ENCODE measurements at regions not wholly inside any gene's neighbourhood (a gene's known extent, or its start where the extent isn't known, plus 50 kb on each side); places are given as distances from the start of the nearest gene placed in this dataset.

DNA sequence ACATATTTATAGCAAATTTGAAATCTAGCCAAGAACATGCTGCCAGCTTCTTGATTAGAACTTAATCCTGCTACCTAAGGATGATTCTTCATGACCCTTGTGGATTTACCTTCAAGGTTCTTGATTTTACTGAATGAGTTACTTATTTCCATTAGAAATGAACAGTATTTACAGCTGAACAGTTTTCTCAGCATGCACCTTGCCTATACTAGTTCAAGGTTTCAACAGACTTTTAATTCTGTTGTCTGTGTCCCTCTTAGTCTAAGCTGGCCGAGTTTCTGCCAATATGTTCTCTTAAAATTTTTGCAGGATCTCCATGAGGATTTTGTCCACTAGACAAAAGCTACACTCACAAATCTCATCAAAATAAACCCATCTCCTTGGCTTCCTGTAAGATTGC is 188.8 kb upstream of the ST8SIA4 start:
- H3K9me2 ChIP-seq (replicated peaks; ENCODE audit: control insufficient read depth, low read length): no peaks in the 10 kb centered on the region
- no peaks in the 10 kb centered on the region for H3K9me3 ChIP-seq (ENCODE audit: control insufficient read depth, insufficient read depth, low read length)
- H3F3A ChIP-seq (ENCODE audit: control insufficient read depth, insufficient read depth): no peaks in the 10 kb centered on the region
- H3K27me3 ChIP-seq (ENCODE audit: control insufficient read depth, low read length): no peaks in the 10 kb centered on the region
- H3K79me2 ChIP-seq (ENCODE audit: control insufficient read depth, low read length): no peaks in the 10 kb centered on the region
- H3K4me3 ChIP-seq (ENCODE audit: low read length): no peak overlapping the region
- H3K4me2 ChIP-seq (ENCODE audit: low read length): no peak overlapping the region
- H3K4me1 ChIP-seq (ENCODE audit: control insufficient read depth, low read length): no peaks in the 10 kb centered on the region
- TF ChIP-seq EZH2phosphoT487 (IDR thresholded peaks at IDR 0.05; ENCODE audit: borderline replicate concordance, low read length) (no peak), CTCF (IDR thresholded peaks at IDR 0.05; ENCODE audit: low read depth, low read length, poor library complexity, severe bottlenecking) (no peak)
- H3K36me3 ChIP-seq (ENCODE audit: control insufficient read depth, low read length): no peaks in the 10 kb centered on the region
- H4K20me1 ChIP-seq (ENCODE audit: control insufficient read depth, insufficient read depth, low read depth, low read length): no peaks in the 10 kb centered on the region
- H3K27ac ChIP-seq (ENCODE audit: low read depth, low read length): no peak overlapping the region

DNA sequence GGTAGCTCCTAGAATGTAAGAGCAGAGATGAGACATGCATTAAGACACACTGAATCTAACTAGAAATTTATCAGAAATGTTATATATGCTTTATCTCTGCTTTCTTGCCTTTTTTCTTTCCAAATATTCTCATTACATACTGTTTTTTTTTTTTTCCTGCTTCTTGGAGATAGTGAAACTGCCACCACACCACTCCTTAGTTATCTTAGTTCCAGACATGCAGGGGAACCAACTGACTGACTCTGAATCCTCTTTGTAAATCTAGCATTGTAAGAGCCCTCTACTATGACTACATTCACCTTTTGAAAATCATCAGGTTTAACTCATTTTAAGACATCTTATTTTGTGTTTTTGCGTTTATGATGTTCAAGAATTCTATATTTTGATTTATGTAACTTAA is 181.3 kb upstream of the ST8SIA4 start:
- TF ChIP-seq CTCF (IDR thresholded peaks at IDR 0.05; ENCODE audit: low read depth, low read length, poor library complexity, severe bottlenecking) (no peak), EZH2phosphoT487 (IDR thresholded peaks at IDR 0.05; ENCODE audit: borderline replicate concordance, low read length) (no peak)
- Histone ChIP-seq H4K20me1 (ENCODE audit: control insufficient read depth, insufficient read depth, low read depth, low read length) (no peaks in the 10 kb centered on the region), H3K36me3 (ENCODE audit: control insufficient read depth, low read length) (no peaks in the 10 kb centered on the region), H3K9me3 (ENCODE audit: control insufficient read depth, insufficient read depth, low read length) (no peaks in the 10 kb centered on the region), H3K27me3 (ENCODE audit: control insufficient read depth, low read length) (no peaks in the 10 kb centered on the region), H3K9me2 (replicated peaks; ENCODE audit: control insufficient read depth, low read length) (no peaks in the 10 kb centered on the region), H3K4me3 (ENCODE audit: low read length) (no peak overlapping the region), H3K27ac (ENCODE audit: low read depth, low read length) (no peak overlapping the region), H3F3A (ENCODE audit: control insufficient read depth, insufficient read depth) (no peaks in the 10 kb centered on the region), H3K79me2 (ENCODE audit: control insufficient read depth, low read length) (no peaks in the 10 kb centered on the region), H3K4me2 (ENCODE audit: low read length) (no peak overlapping the region), H3K4me1 (ENCODE audit: control insufficient read depth, low read length) (no peaks in the 10 kb centered on the region)

GRCh38 chr5:101080462-101081240 is 177.6 kb upstream of the ST8SIA4 start:
- Histone ChIP-seq H3K4me2 (ENCODE audit: low read length) (no peak overlapping the region), H3K4me1 (ENCODE audit: control insufficient read depth, low read length) (no peaks in the 10 kb centered on the region), H3K9me2 (replicated peaks; ENCODE audit: control insufficient read depth, low read length) (no peaks in the 10 kb centered on the region), H3K9me3 (ENCODE audit: control insufficient read depth, insufficient read depth, low read length) (no peaks in the 10 kb centered on the region), H3K27me3 (ENCODE audit: control insufficient read depth, low read length) (no peaks in the 10 kb centered on the region), H4K20me1 (ENCODE audit: control insufficient read depth, insufficient read depth, low read depth, low read length) (no peaks in the 10 kb centered on the region), H3K4me3 (ENCODE audit: low read length) (no peak overlapping the region), H3F3A (ENCODE audit: control insufficient read depth, insufficient read depth) (no peaks in the 10 kb centered on the region), H3K79me2 (ENCODE audit: control insufficient read depth, low read length) (no peaks in the 10 kb centered on the region), H3K27ac (ENCODE audit: low read depth, low read length) (no peak overlapping the region), H3K36me3 (ENCODE audit: control insufficient read depth, low read length) (no peaks in the 10 kb centered on the region)
- TF ChIP-seq EZH2phosphoT487 (IDR thresholded peaks at IDR 0.05; ENCODE audit: borderline replicate concordance, low read length) (no peak), CTCF (IDR thresholded peaks at IDR 0.05; ENCODE audit: low read depth, low read length, poor library complexity, severe bottlenecking) (no peak)

Measured in DOHH2 (cell line).